GM13977 (cell line): ENCODE measurements at regions not wholly inside any gene's neighbourhood (a gene's known extent, or its start where the extent isn't known, plus 50 kb on each side); places are given as distances from the start of the nearest gene placed in this dataset.

ENCODE experiments used
- DNase-seq: peaks from one replicate; pipeline ENCODE4 v3.0.0; 2012; ENCODE audit warnings: low spot score
- CTCF ChIP-seq: IDR thresholded peaks from 2 replicates; pipeline ENCODE4 v1.5.1; 2012; ENCODE audit warnings: mild to moderate bottlenecking, control low read depth; ENCODE audit not compliant: insufficient read depth; ENCODE audit errors: extremely low read depth, missing control alignments
- in situ Hi-C: fragments of 300-500 bp; cut with MboI; formaldehyde crosslinking; loops from one replicate; pipeline ENCODE4 v1.12.0; 2022; ENCODE audit warnings: low sequenced_read_pairs, low pct_unique_long_range_greater_than_20kb, mixed read lengths, inconsistent platforms; ENCODE audit not compliant: unreplicated experiment

GRCh38 chr2:60096556-60096955 is 456.9 kb downstream of the BCL11A start:
- no peak for DNase-seq
- no peak for TF ChIP-seq CTCF
- in situ Hi-C loops = no loop called here

- in situ Hi-C loops = no loop called here
- no peak for DNase-seq
- no peak for TF ChIP-seq CTCF
Measured at GRCh38 chr2:60095903-60096302, 457.6 kb downstream of the BCL11A start.

- in situ Hi-C loops = no loop called here
- no peak for TF ChIP-seq CTCF
- no peak for DNase-seq
Measured at GRCh38 chr2:60095202-60095815, 458.1 kb downstream of the BCL11A start.

- no peak for DNase-seq
- in situ Hi-C loops = no loop called here
- TF ChIP-seq CTCF = no peak
Measured at GRCh38 chr2:60094450-60094929, 459.0 kb downstream of the BCL11A start.

- TF ChIP-seq CTCF = no peak
- no peak for DNase-seq
- in situ Hi-C loops = no loop called here
Measured at GRCh38 chr2:60092781-60093180, 460.7 kb downstream of the BCL11A start.

DNA sequence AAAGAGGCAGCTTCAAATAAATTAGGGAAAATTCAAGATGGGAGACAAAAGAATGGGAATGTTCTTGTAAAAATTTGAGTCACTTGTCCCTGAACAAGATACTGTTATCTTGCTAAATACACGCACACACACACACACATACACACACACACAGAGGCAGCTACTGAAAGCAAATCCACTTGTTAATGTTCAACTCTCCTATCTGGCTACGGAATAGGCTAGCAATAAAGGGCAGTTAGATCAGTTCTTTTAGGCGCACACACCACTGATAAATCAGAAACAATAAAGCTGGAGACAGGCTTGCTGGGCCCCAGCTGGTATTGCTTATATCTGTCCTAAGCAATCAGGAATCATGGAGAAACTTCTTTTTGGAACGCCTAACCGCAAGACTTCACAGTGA is 461.6 kb downstream of the BCL11A start:
- in situ Hi-C loops = no loop called here
- TF ChIP-seq CTCF = no peak
- no peak for DNase-seq
